ENCODE measurements at regions not wholly inside any gene's neighbourhood (a gene's known extent, or its start where the extent isn't known, plus 50 kb on each side); places are given as distances from the start of the nearest gene placed in this dataset.

- DNase-seq (ENCODE audit: low spot score), result no peak
- no peak for TF ChIP-seq CTCF (IDR thresholded peaks at IDR 0.05)
- no peak for ATAC-seq (ENCODE audit: low FRiP score)
Observed at GRCh38 chr20:3325864-3326263, 81.6 kb downstream of the DNAAF9 start.

- no peak for DNase-seq (ENCODE audit: low spot score)
- TF ChIP-seq CTCF (IDR thresholded peaks at IDR 0.05), result no peak
- ATAC-seq (ENCODE audit: low FRiP score), result no peak
Observed at GRCh38 chr20:3323398-3323797, 84.1 kb downstream of the DNAAF9 start.

- TF ChIP-seq CTCF (IDR thresholded peaks at IDR 0.05), result no peak
- DNase-seq (ENCODE audit: low spot score) (no peak), ATAC-seq (ENCODE audit: low FRiP score) (no peak)
Observed at GRCh38 chr20:3318226-3318884, 79.4 kb upstream of the SLC4A11 start.

- no peak for DNase-seq (ENCODE audit: low spot score)
- no peak for ATAC-seq (ENCODE audit: low FRiP score)
Observed at GRCh38 chr20:3316136-3316535, 77.1 kb upstream of the SLC4A11 start.

GRCh38 chr20:3315136-3315535 is 76.1 kb upstream of the SLC4A11 start:
- TF ChIP-seq CTCF (IDR thresholded peaks at IDR 0.05), result no peak
- ATAC-seq (ENCODE audit: low FRiP score) (peak; percentile 44), DNase-seq (ENCODE audit: low spot score) (no peak)

More at GRCh38 chr20:3316136-3316535, 77.1 kb upstream of the SLC4A11 start:
- TF ChIP-seq CTCF (IDR thresholded peaks at IDR 0.05), result no peak

- ATAC-seq (ENCODE audit: low FRiP score) (no peak), DNase-seq (ENCODE audit: low spot score) (no peak)
- TF ChIP-seq CTCF (IDR thresholded peaks at IDR 0.05), result no peak
Observed at GRCh38 chr20:3314391-3314790, 75.4 kb upstream of the SLC4A11 start.

GRCh38 chr20:3313683-3314065 is 74.7 kb upstream of the SLC4A11 start:
- ATAC-seq (ENCODE audit: low FRiP score) (no peak), DNase-seq (ENCODE audit: low spot score) (no peak)
- TF ChIP-seq CTCF (IDR thresholded peaks at IDR 0.05), result no peak

All from omental fat pad (tissue), 3 donors.